ENCODE measurements at regions not wholly inside any gene's neighbourhood (a gene's known extent, or its start where the extent isn't known, plus 50 kb on each side); places are given as distances from the start of the nearest gene placed in this dataset.

DNA sequence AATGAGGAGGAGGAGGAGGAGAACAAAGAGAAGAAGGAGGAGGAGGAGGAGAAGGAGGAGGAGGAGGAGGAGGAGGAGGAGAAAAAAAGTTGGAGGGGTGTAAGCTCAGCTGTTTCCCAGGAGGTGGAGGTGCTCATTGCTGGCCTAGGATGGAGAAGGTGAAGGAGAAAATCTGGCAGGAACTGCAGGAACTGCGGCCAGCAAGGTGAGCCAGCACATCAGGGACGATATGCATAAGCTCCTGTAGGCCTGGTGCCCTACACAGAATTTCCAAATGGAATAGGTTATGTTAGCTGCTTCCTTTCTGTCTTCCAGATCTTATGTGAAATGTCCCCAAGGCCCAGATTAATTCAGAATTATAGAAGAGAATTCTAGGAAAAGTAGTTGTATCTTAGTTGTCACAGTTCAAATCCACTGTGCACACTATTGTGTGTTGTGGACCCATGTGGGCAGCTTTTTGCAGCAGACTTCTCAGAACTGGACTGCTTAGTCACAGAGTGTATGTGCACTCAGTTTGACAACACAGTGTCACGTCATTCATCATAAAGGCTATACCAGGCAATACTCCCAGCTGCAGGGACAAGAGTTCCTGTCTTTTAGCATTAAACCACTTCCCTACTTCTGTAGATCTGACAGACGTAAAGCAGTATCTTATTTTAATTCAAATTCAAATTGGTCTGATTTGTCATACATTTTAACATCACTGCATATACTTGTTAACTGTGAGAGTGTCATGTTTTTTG is 303.7 kb downstream of the HLX start:
- no peak for TF ChIP-seq EZH2 (IDR thresholded peaks at IDR 0.05; ENCODE audit: borderline replicate concordance, low read depth, low read length, severe bottlenecking)
- no peak for TF ChIP-seq FOS (IDR thresholded peaks at IDR 0.05; ENCODE audit: borderline replicate concordance, insufficient read depth, low read length)
- TF ChIP-seq POLR2A (IDR thresholded peaks at IDR 0.05; ENCODE audit: low read depth, low read length), result no peak
- TF ChIP-seq, protein P1, sequence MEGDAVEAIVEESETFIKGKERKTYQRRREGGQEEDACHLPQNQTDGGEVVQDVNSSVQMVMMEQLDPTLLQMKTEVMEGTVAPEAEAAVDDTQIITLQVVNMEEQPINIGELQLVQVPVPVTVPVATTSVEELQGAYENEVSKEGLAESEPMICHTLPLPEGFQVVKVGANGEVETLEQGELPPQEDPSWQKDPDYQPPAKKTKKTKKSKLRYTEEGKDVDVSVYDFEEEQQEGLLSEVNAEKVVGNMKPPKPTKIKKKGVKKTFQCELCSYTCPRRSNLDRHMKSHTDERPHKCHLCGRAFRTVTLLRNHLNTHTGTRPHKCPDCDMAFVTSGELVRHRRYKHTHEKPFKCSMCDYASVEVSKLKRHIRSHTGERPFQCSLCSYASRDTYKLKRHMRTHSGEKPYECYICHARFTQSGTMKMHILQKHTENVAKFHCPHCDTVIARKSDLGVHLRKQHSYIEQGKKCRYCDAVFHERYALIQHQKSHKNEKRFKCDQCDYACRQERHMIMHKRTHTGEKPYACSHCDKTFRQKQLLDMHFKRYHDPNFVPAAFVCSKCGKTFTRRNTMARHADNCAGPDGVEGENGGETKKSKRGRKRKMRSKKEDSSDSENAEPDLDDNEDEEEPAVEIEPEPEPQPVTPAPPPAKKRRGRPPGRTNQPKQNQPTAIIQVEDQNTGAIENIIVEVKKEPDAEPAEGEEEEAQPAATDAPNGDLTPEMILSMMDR (IDR thresholded peaks at IDR 0.05; ENCODE audit: extremely low read depth in 1 of 2, insufficient read depth in 1 of 2, low read depth in 1 of 2, low read length in 2 of 2), result no peak
